CD4-positive, alpha-beta T cell treated with Interleukin-17A for 4 hours (primary cell): ENCODE measurements at regions not wholly inside any gene's neighbourhood (a gene's known extent, or its start where the extent isn't known, plus 50 kb on each side); places are given as distances from the start of the nearest gene placed in this dataset.
"Not testable (repeated sequence)": the region's sequence is repeated elsewhere in the genome, so short reads cannot be mapped to it uniquely, and the experiment has no call there.

Experiments used
- DNase-seq: peaks from one replicate; pipeline ENCODE4 v3.0.0-alpha.2; 2020; ENCODE audit warnings: mixed read lengths

- no peak for DNase-seq
These were observed 57.9 kb downstream of the DNAJB9 start for GRCh38 chr7:108627476-108628051.

- no peak for DNase-seq
These were observed 59.0 kb downstream of the DNAJB9 start for GRCh38 chr7:108628678-108629077.

- DNase-seq, result no peak
These were observed 60.2 kb downstream of the DNAJB9 start for GRCh38 chr7:108629651-108630400.

DNA sequence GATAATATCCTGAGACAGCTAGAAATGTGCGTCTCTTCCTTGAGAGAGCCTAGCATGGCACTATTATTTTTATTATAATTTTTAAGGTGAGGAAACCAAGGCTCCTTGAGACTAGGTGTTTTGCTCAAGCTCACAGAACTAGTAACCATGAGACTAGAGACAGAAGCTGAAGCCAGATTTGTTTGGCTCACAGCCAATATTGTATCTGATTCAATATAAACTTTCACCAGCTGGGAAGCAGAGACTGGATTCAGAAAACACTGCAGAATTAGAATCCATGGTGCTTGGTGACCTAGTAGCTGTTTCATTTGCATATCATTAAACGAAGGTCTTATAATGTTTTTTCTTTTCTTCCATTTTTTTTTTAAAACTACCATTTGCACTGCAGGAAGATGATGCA, 64.4 kb downstream of the DNAJB9 start:
- no peak for DNase-seq

DNA sequence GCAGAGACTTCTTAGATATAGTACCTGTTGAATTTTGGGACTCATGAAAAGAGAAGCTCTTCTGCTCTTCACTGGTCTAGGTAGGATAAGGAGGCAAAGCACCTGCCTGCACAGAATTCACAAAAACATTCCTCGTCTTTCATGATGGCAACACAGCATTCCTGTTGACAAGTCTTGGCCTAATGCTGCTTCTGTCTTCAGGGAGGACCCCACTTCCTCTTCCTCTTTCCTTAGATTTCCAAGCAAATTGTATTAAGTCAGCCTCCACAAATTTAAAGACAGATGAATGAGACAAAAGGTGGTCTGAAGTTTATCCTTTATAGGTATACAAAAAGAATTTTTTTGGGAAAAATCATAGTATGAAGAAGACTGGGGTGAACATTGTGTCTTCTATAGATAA, 64.9 kb downstream of the DNAJB9 start:
- DNase-seq, result no peak

GRCh38 chr7:108637049-108637621, 67.5 kb downstream of the DNAJB9 start:
- no peak for DNase-seq

DNA sequence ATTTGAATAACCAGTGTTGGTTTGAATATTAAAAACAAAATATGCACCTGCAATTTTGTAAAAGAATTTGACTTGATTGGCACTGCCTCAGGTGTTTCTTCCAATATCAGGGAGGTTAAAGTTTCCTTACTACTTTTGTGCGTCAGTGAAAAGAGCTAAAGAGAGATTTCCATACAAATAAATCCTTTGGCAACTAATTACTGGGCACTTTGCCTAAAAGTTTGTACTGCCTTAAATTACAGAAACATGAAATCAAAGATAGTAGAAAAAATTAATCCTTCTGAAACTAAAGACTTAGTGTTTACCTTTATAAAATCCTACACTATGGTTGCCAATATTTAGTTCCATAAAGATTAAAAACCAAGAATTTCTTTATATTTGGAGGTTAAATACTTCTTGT, 72.5 kb downstream of the DNAJB9 start:
- DNase-seq, result no peak

DNA sequence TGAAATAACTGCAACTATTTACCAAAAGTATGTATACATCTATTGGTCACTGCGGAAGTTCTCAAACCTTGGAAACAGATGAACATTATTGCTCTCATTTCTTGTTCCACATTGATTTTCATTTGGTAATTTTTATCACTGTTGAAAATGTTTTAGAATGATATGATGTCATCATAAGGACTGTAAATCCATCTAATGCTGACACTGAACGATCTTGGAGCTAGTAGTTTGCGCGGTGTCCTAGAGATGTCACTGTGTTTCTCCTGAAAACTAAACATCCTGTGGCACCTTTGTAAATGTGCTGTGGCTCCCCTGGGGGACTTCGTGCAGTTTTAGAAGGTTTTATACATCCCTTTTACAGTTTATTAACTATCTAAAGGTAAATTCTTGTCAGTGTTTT, 73.5 kb downstream of the DNAJB9 start:
- DNase-seq, result no peak

DNA sequence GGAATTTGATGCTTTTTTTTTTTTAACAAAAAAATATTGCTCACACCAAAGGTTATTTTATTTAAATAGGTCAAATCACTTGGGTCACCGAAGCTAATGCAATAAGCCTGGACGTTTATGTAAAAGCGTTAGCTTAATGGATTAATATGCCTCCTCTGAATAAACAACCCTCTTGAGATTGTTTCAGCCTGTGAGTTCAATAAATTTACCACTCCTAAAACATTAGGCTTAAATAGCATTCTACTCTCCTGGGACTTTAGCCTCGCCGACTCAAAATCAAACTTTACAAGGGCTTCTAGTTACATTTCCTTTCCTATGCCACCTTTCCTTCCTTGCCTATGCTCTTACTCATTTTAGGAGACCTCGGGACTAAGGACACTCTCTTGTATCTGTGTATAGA, 79.3 kb downstream of the DNAJB9 start:
- DNase-seq, result no peak

DNA sequence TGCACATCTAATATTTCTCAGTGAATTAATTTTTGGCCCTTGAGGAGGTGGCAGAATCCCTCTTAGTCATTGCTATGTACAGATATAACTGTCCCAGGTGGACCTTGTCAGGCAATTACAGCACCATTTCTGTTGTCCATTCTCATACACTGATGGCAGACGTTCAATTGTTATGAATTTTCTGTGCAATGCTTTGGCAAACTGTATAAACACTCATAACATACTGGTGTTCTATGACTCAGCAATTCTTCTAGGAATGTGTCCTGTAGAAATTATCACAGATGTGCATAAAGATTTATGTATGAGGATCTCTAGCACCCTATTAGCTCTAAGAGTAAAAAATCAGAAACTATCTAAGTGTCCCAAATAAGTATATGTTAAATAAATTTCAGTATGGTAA, 80.8 kb downstream of the DNAJB9 start:
- no peak for DNase-seq

GRCh38 chr7:108652886-108653285, 83.2 kb downstream of the DNAJB9 start:
- DNase-seq, result no peak

GRCh38 chr7:108653526-108653925, 83.9 kb downstream of the DNAJB9 start:
- no peak for DNase-seq

DNA sequence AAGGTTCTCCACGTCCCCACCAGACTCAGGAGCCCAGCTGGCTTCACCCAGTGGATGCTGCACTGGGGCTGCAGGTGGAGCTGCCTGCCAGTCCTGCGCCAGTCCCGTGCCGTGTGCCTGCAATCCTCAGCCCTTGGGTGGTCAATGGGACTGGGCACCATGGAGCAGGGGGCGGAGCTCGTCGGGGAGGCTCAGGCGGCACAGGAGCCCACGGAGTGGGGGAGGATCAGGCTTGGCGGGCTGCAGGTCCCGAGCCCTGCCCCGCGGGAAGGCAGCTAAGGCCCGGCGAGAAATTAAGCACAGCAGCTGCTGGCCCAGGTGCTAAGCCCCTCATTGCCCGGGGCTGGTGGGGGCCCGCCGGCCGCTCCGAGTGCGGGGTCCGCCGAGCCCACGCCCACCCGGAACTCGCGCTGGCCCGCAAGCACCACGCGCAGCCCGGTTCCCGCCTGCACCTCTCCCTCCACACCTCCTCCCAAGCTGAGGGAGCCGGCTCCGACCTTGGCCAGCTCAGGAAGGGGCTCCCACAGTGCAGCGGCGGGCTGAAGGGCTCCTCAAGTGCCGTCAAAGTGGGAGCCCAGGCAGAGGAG, 87.6 kb downstream of the DNAJB9 start:
- not testable (repeated sequence) for DNase-seq

DNA sequence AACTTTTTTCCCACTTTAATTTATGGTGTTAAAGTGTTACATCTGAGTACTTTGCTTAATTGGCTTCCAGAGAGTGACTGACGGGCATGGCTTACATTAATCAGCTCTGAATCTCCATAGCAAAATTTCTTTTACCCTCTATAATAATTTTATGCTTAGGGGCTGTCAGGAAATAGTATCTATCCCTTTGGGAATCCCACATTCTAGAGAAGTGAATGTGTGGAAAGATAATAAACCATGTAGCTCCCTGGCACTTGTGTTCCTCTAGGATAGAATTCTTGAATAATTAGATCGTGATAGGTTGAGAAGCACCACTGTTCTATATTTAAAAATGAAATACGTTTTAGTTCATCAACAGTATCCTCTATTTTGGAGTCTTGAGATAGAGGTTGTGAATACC, 89.6 kb downstream of the DNAJB9 start:
- DNase-seq, result no peak

- DNase-seq, result no peak
These were observed 90.2 kb downstream of the DNAJB9 start for GRCh38 chr7:108659867-108660266.

GRCh38 chr7:108660465-108660864, 90.8 kb downstream of the DNAJB9 start:
- DNase-seq, result no peak

GRCh38 chr7:108662783-108663362, 93.2 kb downstream of the DNAJB9 start:
- DNase-seq, result no peak

DNA sequence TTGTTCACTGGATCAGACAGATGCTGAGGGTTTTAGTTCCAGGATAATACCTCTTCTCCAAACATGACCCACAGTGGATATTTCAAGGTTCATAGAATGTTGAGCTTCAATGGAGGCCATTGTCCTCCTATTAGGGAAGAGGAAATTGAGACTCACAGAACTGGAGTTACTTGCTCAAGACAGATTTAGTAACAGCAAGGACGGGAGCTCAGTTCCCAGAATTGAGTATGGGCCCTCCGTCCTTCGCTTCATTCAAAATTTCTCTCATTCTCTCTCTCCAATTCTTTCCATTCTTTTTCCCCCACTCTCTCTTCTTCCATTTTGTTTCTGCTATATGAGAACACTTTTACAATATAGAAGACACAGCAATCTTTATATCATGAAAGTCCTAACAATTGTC, 94.0 kb downstream of the DNAJB9 start:
- DNase-seq, result no peak

DNA sequence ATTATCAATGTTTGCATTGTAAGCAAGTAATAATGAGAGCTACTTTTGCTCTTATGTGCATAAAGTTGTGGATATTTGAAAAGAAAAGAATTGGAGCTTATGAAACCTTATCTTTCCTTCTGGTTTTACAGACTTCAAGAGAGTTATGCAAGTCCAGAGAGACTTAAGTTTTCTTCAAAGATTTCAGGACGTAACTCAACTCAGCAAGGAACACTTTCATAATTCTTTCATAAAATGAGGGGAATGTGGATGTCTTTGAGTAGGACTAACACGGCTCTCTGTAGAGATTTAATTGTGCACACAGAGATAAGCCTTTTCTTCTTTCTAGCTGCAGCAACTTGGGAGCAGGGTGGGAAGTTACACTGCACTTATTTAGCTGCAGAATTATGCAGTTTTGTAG, 97.5 kb downstream of the DNAJB9 start:
- DNase-seq, result no peak

- DNase-seq, result no peak
These were observed 100.3 kb downstream of the DNAJB9 start for GRCh38 chr7:108669958-108670357.

GRCh38 chr7:108673699-108674098, 104.0 kb downstream of the DNAJB9 start:
- not testable (repeated sequence) for DNase-seq

DNA sequence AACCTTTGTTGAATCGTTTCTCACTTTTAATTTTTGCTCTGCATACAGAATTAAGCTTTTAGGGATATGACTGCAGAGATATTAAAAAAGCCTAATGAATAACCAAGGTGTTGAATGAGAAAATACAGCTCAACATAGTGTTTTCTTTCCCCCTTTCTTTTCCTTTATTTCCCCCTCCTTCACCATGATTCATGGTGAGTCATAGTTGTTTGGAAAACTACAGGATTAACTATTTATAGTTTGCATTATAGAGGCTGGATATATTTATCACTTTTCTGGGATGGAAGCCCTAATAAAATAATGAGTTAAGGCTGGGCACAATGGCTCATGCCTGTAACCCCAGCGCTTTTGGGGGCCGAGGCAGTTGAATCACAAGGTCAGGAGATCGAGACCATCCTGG, 115.0 kb downstream of the DNAJB9 start:
- DNase-seq, result no peak

DNA sequence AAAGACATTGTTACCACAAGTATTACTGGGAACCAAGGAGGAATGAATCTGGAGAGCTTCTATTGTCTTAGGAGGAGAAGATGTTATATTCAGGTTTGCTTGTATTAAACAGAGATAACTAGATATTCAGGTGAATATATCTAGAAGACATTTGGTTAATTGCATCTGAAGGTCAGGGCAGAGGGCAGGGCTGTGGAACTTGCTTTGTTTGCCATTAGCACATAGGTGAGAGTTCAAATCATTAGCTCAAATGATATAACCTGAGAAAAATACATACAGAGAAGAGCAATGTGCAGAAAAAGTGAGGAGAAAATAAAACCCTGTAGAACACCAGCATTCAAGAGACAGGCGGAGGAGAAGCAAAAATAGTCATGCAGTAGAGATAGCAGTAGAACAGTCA, 116.8 kb downstream of the DNAJB9 start:
- no peak for DNase-seq

GRCh38 chr7:108697254-108697653, 127.6 kb downstream of the DNAJB9 start:
- DNase-seq, result no peak
